OCI-LY7 (cell line): ENCODE measurements at regions not wholly inside any gene's neighbourhood (a gene's known extent, or its start where the extent isn't known, plus 50 kb on each side); places are given as distances from the start of the nearest gene placed in this dataset.

ENCODE experiments used
- BruUV-seq: library from RNA; stranded (reverse); fragments of 400-500 nt; replicated peaks from 2 replicates; lab custom pipeline; 2021; lab: Mats Ljungman, UMichigan
- CTCF ChIA-PET: fragments of 300-600 bp; sonication (Branson Sonifier 250); formaldehyde crosslinking; loops from one replicate; lab custom pipeline; 2022; ENCODE audit warnings: antibody characterized with exemption; ENCODE audit not compliant: unreplicated experiment; lab: Charles Lee
- POLR2A ChIA-PET: fragments of 300-600 bp; sonication (Branson Sonifier 250); formaldehyde crosslinking; loops from one replicate; lab custom pipeline; 2022; ENCODE audit warnings: antibody characterized with exemption; lab: Charles Lee
- DNase-seq: peaks from one replicate; pipeline ENCODE4 v3.0.0-alpha.2; 2015; ENCODE audit warnings: low spot score
- H2AFZ ChIP-seq: fragments of 200-600 bp; sonication (generic), shearing (Covaris generic); 2 replicates; pipeline ENCODE4 v1.6.1; 2014; ENCODE audit warnings: mild to moderate bottlenecking, antibody characterized with exemption, low read length, moderate library complexity
- H3K27ac ChIP-seq: fragments of 200-600 bp; sonication (generic); 2 replicates; pipeline ENCODE4 v1.5.1; 2014; ENCODE audit warnings: mixed run types, low read depth, mild to moderate bottlenecking, moderate library complexity, low read length, inconsistent platforms; ENCODE audit not compliant: poor library complexity, severe bottlenecking
- H3K36me3 ChIP-seq: fragments of 200-600 bp; sonication (generic); 2 replicates; pipeline ENCODE4 v1.6.1; 2014; ENCODE audit warnings: mild to moderate bottlenecking, antibody characterized with exemption, low read length, moderate library complexity, mixed read lengths; ENCODE audit not compliant: insufficient read depth
- H3K4me1 ChIP-seq: fragments of 200-600 bp; sonication (generic); 2 replicates; pipeline ENCODE4 v1.5.1; 2014; ENCODE audit warnings: mild to moderate bottlenecking, low read length; ENCODE audit not compliant: insufficient read depth, poor library complexity, severe bottlenecking
- H3K4me2 ChIP-seq: fragments of 200-600 bp; sonication (generic); 2 replicates; pipeline ENCODE4 v1.6.1; 2014; ENCODE audit warnings: mild to moderate bottlenecking, low read length
- H3K4me3 ChIP-seq: fragments of 200-600 bp; sonication (generic); 2 replicates; pipeline ENCODE4 v1.5.1; 2014; ENCODE audit warnings: mild to moderate bottlenecking, low read depth, low read length; ENCODE audit not compliant: poor library complexity, severe bottlenecking
- H3K79me2 ChIP-seq: fragments of 200-600 bp; sonication (generic); 2 replicates; pipeline ENCODE4 v1.6.1; 2016; ENCODE audit warnings: low read depth, mild to moderate bottlenecking, low read length, moderate library complexity, mixed read lengths; ENCODE audit not compliant: insufficient read depth
- H3K9me2 ChIP-seq: fragments of 200-600 bp; sonication (generic); 2 replicates; pipeline ENCODE4 v1.6.1; 2016; ENCODE audit warnings: mild to moderate bottlenecking, low read length, mixed read lengths; ENCODE audit not compliant: insufficient read depth
- H3K9me3 ChIP-seq: fragments of 200-600 bp; sonication (generic); 2 replicates; pipeline ENCODE4 v1.6.1; 2014; ENCODE audit warnings: mild to moderate bottlenecking, mixed run types, low read length, mixed read lengths
- H4K20me1 ChIP-seq: fragments of 200-600 bp; sonication (generic); 2 replicates; pipeline ENCODE4 v1.6.1; 2014; ENCODE audit warnings: mild to moderate bottlenecking, antibody characterized with exemption, low read length, moderate library complexity, mixed read lengths; ENCODE audit not compliant: insufficient read depth
- CTCF ChIP-seq: fragments of 200-600 bp; sonication (generic); conservative IDR thresholded peaks from 2 replicates; pipeline ENCODE4 v1.5.1; 2014; ENCODE audit warnings: mild to moderate bottlenecking, antibody characterized with exemption, low read length, moderate library complexity, mixed read lengths
- EZH2phosphoT487 ChIP-seq: fragments of 200-600 bp; sonication (generic); IDR thresholded peaks from 2 replicates; pipeline ENCODE4 v1.6.1; 2018; ENCODE audit warnings: low read depth, borderline replicate concordance, mild to moderate bottlenecking, mixed run types, antibody characterized with exemption, low read length, moderate library complexity, mixed read lengths
- intact Hi-C: fragments of 100-400 bp; cut with micrococcal nuclease; formaldehyde crosslinking; loops from one replicate; pipeline ENCODE4 v1.10.0; 2022; ENCODE audit not compliant: unreplicated experiment

GRCh38 chr2:118246079-118246478, 157.8 kb downstream of the INSIG2 start:
- H3K4me1 ChIP-seq: no peaks in the 10 kb centered on the region
- no peaks in the 10 kb centered on the region for H4K20me1 ChIP-seq
- no peak overlapping the region for H3K4me3 ChIP-seq
- no peaks in the 10 kb centered on the region for H3K79me2 ChIP-seq
- no peak overlapping the region for H3K27ac ChIP-seq
- POLR2A ChIA-PET: interaction anchor here (0.7 kb wide), 2 partner anchors 435 to 657 kb away, joined by 3 to 4 read pairs; no protein-coding TSS in a partner anchor
- no peaks in the 10 kb centered on the region for H3K36me3 ChIP-seq
- no peaks in the 10 kb centered on the region for H3K9me2 ChIP-seq
- BruUV-seq: no TSS peak
- intact Hi-C loops: no loop called here
- H3K9me3 ChIP-seq: no peaks in the 10 kb centered on the region
- no peak overlapping the region for H3K4me2 ChIP-seq
- no peak for DNase-seq
- CTCF ChIA-PET: no interaction called here
- H2AFZ ChIP-seq: no peak overlapping the region
- TF ChIP-seq CTCF (no peak), EZH2phosphoT487 (no peak)

DNA sequence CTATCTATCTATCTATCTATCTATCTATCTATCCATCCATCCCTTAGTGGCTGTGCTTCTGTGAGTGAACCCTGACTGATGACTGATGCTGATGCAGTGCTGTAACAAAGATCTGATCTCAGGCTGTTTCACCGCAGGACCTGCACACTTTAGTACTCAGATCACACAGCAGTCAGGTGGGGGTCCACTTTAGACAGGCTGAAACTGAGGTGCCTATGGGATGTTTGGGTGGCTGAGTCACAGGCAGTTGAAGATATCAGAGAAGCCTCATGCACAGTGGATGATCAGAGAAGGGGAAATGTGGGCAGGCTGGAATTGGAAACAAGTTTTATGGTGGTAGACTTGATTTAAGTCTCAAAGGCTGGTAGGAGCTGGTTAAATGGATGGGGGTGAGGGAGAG, 156.4 kb downstream of the INSIG2 start:
- Histone ChIP-seq H3K36me3 (no peaks in the 10 kb centered on the region), H3K4me2 (no peak overlapping the region), H4K20me1 (no peaks in the 10 kb centered on the region), H3K9me3 (no peaks in the 10 kb centered on the region), H3K4me3 (no peak overlapping the region), H3K9me2 (no peaks in the 10 kb centered on the region), H3K79me2 (no peaks in the 10 kb centered on the region), H3K27ac (no peak overlapping the region), H2AFZ (no peak overlapping the region), H3K4me1 (no peaks in the 10 kb centered on the region)
- ChIA-PET CTCF (no interaction called here), POLR2A (interaction anchor here (0.9 kb wide), 1 partner anchor 206 kb away, joined by 4 read pairs; no protein-coding TSS in a partner anchor)
- no TSS peak for BruUV-seq
- TF ChIP-seq CTCF: no peak
- TF ChIP-seq EZH2phosphoT487: no peak
- DNase-seq: no peak
- intact Hi-C loops: no loop called here

DNA sequence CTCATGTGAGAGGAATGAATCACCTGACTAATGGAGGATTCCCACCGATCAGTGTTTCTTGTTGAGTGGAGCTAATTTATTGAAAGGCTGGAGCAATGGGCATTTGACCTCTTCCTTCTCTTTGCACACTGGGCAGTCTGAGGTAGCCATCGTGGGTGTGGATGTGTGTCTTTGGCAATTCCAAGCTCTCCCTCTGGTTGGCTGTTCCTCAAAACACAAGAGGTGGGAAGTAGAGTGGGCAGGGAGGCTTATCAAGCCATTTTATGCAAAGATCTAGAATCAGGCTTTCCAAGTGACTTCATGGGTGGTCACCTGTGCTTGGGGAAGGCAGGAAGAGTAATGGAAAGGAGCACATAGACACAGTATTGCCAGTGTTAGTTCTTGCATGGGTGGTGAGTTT, 154.8 kb downstream of the INSIG2 start:
- H4K20me1 ChIP-seq: no peaks in the 10 kb centered on the region
- CTCF ChIA-PET: no interaction called here
- no peaks in the 10 kb centered on the region for H3K9me2 ChIP-seq
- no peak for DNase-seq
- H3K9me3 ChIP-seq: no peaks in the 10 kb centered on the region
- BruUV-seq: no TSS peak
- POLR2A ChIA-PET: no interaction called here
- intact Hi-C loops: no loop called here
- H3K4me2 ChIP-seq: no peak overlapping the region
- H2AFZ ChIP-seq: no peak overlapping the region
- no peaks in the 10 kb centered on the region for H3K36me3 ChIP-seq
- TF ChIP-seq CTCF (no peak), EZH2phosphoT487 (no peak)
- no peaks in the 10 kb centered on the region for H3K4me1 ChIP-seq
- no peaks in the 10 kb centered on the region for H3K79me2 ChIP-seq
- H3K27ac ChIP-seq: no peak overlapping the region
- H3K4me3 ChIP-seq: no peak overlapping the region
